GM12874 (cell line): ENCODE measurements at regions not wholly inside any gene's neighbourhood (a gene's known extent, or its start where the extent isn't known, plus 50 kb on each side); places are given as distances from the start of the nearest gene placed in this dataset.

Source experiments
- CTCF ChIP-seq: IDR thresholded peaks from 2 replicates; pipeline ENCODE4 v1.5.1; 2011; ENCODE audit warnings: low read depth, mild to moderate bottlenecking, control low read depth, low read length, moderate library complexity; ENCODE audit not compliant: insufficient read depth

- TF ChIP-seq CTCF, result no peak
Observed at GRCh38 chr1:105437847-105438246, 1618.6 kb upstream of the PRMT6 start.

- TF ChIP-seq CTCF, result no peak
Observed at GRCh38 chr1:105442901-105443300, 1613.6 kb upstream of the PRMT6 start.

- TF ChIP-seq CTCF, result no peak
Observed at GRCh38 chr1:105459759-105460158, 1596.7 kb upstream of the PRMT6 start.

- no peak for TF ChIP-seq CTCF
Observed at GRCh38 chr1:105462308-105462707, 1594.2 kb upstream of the PRMT6 start.

- no peak for TF ChIP-seq CTCF
Observed at GRCh38 chr1:105467549-105467948, 1588.9 kb upstream of the PRMT6 start.

- no peak for TF ChIP-seq CTCF
Observed at GRCh38 chr1:105483436-105483835, 1573.0 kb upstream of the PRMT6 start.

GRCh38 chr1:105485207-105485606 lies 1571.3 kb upstream of the PRMT6 start:
- TF ChIP-seq CTCF, result no peak

GRCh38 chr1:105492921-105493320 lies 1563.6 kb upstream of the PRMT6 start:
- TF ChIP-seq CTCF, result no peak
